Suprapubic skin (tissue), 4 donors: ENCODE measurements at regions not wholly inside any gene's neighbourhood (a gene's known extent, or its start where the extent isn't known, plus 50 kb on each side); places are given as distances from the start of the nearest gene placed in this dataset.

Experiments used
- DNase-seq, 2 donors: peaks; one replicate each; pipeline ENCODE4 v3.0.0-alpha.2; 2019; ENCODE audit warnings: low spot score in 2 of 2
- H3K27ac ChIP-seq: fragments of 200-600 bp; sonication (generic); one replicate; pipeline ENCODE4 v1.5.1; 2019
- H3K27me3 ChIP-seq: fragments of 200-600 bp; sonication (generic); one replicate; pipeline ENCODE4 v1.5.1; 2019
- H3K36me3 ChIP-seq: fragments of 200-600 bp; sonication (generic); one replicate; pipeline ENCODE4 v1.5.1; 2019
- H3K4me1 ChIP-seq: fragments of 200-600 bp; sonication (generic); one replicate; pipeline ENCODE4 v1.5.1; 2019
- H3K4me3 ChIP-seq: fragments of 200-600 bp; sonication (generic); one replicate; pipeline ENCODE4 v1.5.1; 2019; ENCODE audit warnings: mild to moderate bottlenecking
- H3K9me3 ChIP-seq: fragments of 200-600 bp; sonication (generic); one replicate; pipeline ENCODE4 v1.5.1; 2019
- CTCF ChIP-seq, 2 donors: fragments of 200-600 bp in 1 of 2; fragments of 450-650 bp in 1 of 2; sonication (generic) in 1 of 2; IDR thresholded peaks; one replicate each; pipeline ENCODE4 v1.5.1; 2016 to 2019; ENCODE audit warnings: antibody characterized with exemption in 2 of 2, mild to moderate bottlenecking in 1 of 2, moderate library complexity in 1 of 2
- EP300 ChIP-seq: sonication (generic); formaldehyde crosslinking; IDR thresholded peaks from one replicate; pipeline ENCODE4 v1.6.1; 2017; ENCODE audit warnings: antibody characterized with exemption
- POLR2A ChIP-seq, 2 donors: fragments of 450-650 bp; IDR thresholded peaks; one replicate each; pipeline ENCODE4 v1.6.1; 2017; ENCODE audit warnings: antibody characterized with exemption in 2 of 2, mild to moderate bottlenecking in 2 of 2, moderate library complexity in 2 of 2
- POLR2AphosphoS5 ChIP-seq, 3 donors: sonication (generic); formaldehyde crosslinking; IDR thresholded peaks; one replicate each; pipeline ENCODE4 v1.6.1; 2017; ENCODE audit warnings: antibody characterized with exemption in 3 of 3
- WGBS: methylation state at CpG from one replicate; pipeline ENCODE4 v1.1.5; 2018; 5-methylcytosine and 5-hydroxymethylcytosine counted together

DNA sequence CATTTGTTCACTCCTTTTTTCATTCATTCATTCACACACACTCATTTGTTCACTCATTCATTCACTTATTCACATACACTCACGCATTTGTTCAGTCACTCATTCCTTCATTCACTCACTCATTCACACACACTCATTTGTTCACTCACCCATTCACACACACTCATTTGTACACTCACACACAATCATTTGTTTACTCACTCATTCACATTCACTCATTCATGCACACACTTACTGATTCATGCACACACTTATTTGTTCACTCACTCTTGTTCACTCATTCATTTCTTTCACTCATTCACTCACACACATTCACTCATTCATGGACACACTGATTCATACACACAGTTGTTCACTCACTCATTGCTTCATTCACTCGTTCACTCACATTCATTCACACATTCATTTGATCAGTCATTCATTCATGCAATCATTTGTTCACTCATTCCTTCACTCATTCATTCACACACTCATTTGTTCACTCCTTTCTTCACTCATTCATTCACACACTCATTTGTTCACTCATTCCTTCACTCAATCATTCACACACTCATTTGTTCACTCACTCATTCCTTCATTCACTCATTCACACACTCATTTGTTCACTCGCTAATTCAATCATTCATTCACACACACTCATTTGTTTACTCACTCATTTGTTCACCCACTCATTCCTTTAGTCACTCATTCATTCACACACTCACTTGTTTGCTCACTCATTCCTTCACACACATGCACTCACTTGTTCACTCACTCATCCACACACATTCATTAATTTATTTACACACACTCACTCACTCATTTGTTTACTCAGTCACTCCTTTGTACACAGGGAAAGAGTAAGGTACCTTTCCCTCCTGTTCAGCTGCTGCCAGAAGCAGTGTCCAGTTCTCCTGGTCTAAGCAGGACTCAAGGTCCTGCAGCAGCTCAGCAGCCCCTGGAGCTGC, 50.7 kb upstream of the BHLHE23 start:
- TF ChIP-seq POLR2A (IDR thresholded peaks at IDR 0.05): no peak
- TF ChIP-seq POLR2AphosphoS5 (IDR thresholded peaks at IDR 0.05): no peak
- TF ChIP-seq EP300: no peak
- no peak for TF ChIP-seq CTCF (IDR thresholded peaks at IDR 0.05)
- no peaks in the 10 kb centered on the region for H3K36me3 ChIP-seq
- H3K27ac ChIP-seq: no peak overlapping the region
- H3K4me1 ChIP-seq: no peaks in the 10 kb centered on the region
- DNase-seq: no peak
- H3K27me3 ChIP-seq: peaks cover 58% of the 10 kb centered on the region
- H3K4me3 ChIP-seq: no peak overlapping the region
- WGBS: 80% methylated on average over 3 of the region's 3 CpGs
- no peaks in the 10 kb centered on the region for H3K9me3 ChIP-seq

GRCh38 chr20:63056236-63057170, 49.7 kb upstream of the BHLHE23 start:
- no peak for TF ChIP-seq EP300
- peak; percentile 46 to 83 for TF ChIP-seq CTCF (IDR thresholded peaks at IDR 0.05)
- H3K4me1 ChIP-seq: no peaks in the 10 kb centered on the region
- H3K4me3 ChIP-seq: no peak overlapping the region
- DNase-seq: peak; percentile 60 to 75
- H3K9me3 ChIP-seq: no peaks in the 10 kb centered on the region
- peaks cover 67% of the 10 kb centered on the region for H3K27me3 ChIP-seq
- no peak overlapping the region for H3K27ac ChIP-seq
- no peaks in the 10 kb centered on the region for H3K36me3 ChIP-seq
- 13% methylated on average over 25 of the region's 39 CpGs for WGBS
